Activated T-cell treated with anti-CD3 and anti-CD28 coated beads for 48 hours (primary cell): ENCODE measurements at regions not wholly inside any gene's neighbourhood (a gene's known extent, or its start where the extent isn't known, plus 50 kb on each side); places are given as distances from the start of the nearest gene placed in this dataset.

Experiments used
- DNase-seq: peaks from one replicate; pipeline ENCODE4 v3.0.0-alpha.2; 2020; ENCODE audit warnings: low read depth

DNA sequence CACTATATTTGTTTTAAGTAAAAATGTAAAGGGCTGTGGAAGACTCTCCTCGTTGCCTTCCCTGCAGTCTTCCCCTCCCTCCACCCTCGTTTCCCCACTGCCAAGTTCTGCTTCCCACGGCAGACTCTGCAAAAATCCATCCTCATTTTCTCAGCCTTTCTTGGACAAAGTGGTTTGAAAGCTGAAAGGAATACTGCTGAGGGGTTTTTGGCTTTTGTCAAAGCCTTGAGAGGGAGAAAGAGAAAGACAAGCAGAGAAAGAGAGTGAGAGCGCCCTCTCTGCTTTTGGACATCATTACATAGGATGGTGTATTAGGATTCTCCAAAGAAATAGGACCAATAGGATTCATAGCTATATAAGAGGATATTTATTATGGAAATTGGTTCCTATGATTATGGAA is 455.9 kb upstream of the SOX11 start:
- no peak for DNase-seq

GRCh38 chr2:5242751-5243150 is 449.4 kb upstream of the SOX11 start:
- no peak for DNase-seq

DNA sequence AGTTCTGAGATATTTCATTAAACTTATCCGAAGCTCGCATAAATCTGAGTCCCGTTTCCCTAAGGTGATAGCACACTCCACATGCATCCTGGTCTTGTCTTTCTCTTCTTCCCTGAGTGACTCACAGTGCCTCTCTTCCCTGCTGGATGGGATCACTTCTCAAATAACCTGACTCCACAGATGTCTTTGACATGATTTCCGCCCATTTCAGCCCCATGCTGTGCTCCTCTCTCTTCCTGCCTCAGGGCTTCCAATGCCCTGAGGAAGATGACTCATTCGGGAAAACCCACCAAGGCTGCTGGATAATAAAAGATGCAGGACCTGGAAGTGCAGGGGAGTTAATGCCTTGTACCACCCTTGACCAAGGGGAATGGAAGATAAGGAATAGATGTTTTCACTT is 441.7 kb upstream of the SOX11 start:
- DNase-seq, result no peak

- DNase-seq, result no peak
Measured at GRCh38 chr2:5253263-5253662, 438.9 kb upstream of the SOX11 start.

GRCh38 chr2:5254791-5255332 is 437.3 kb upstream of the SOX11 start:
- no peak for DNase-seq

- DNase-seq, result no peak
Measured at GRCh38 chr2:5263291-5263690, 428.9 kb upstream of the SOX11 start.

- DNase-seq, result no peak
Measured at GRCh38 chr2:5264361-5264760, 427.8 kb upstream of the SOX11 start.

- DNase-seq, result no peak
Measured at GRCh38 chr2:5285061-5285460, 407.1 kb upstream of the SOX11 start.

DNA sequence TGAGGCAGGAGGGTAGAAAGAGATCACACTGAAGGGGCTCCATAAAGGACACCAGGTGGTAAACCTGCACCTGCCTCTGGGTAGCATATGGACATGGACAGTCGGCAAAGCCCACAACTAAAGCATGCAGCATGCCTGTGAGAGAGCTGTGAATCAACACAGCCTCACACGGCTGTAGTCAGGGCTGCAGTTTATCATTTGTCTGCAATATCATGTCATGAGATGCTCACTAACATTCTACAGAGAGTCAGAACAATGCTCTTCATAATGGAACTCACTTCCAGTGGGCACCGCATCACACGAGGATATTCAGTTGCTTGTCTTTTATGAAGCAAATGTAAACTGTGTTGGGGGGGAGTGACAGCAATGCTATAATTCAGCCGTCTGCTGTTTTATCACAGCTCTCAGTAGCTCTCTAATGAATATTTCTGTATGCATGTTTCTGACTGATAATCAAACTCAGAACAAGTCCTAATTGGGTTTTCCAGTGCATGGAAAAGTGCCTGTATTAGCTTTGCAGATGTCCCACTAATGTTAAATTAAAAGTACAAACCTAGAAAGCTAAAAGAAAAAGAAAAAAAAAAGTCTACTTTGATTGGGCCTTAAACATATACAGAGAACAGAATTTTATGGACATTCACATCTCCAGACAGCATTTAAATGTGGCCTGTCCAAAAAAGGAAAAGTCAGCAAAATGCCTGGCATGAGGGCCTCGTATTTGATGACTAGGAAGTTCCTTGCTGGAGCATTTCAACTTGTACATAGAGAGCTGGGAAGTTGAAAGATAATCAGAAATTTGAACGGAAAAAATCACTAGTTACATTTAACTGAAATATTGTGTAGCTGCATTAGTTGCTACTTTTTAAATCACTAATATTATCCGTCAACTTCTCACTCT is 406.1 kb upstream of the SOX11 start:
- DNase-seq, result no peak

DNA sequence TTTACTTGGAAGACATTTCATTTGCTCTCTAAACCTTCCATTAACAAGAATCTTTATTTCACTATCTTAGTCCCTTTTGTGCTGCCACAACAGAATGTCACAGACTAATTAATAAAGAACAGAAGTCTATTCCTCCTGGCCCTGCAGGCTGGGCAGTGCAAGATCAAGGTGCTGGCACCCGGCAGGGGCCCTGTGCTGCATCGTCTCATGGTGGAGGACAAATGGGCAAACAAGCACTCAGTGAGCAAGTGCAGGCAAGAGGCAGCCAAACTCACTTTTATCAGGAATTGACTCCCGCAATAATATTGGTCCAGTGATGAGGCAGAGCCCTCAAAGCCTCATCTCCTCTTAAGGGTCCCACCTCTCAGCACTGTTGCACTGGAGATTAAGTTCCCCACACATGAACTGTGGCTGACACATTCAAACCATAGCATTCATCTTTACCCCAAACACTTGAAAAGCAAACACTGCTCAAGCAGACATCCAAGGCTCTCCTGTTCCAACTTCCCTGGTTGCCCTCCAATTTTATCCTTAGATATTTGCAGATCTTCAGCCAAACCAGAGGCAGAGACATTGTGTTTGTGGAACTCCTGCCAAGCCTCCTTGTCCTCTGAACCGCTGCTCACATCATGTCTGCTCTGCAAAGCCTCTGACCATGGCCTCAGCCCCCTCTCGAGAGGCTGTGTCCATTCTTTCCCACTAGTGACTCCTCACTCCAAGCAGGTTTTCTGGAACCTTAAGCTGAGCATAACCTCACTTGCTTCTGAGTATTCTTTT is 404.4 kb upstream of the SOX11 start:
- no peak for DNase-seq

- no peak for DNase-seq
Measured at GRCh38 chr2:5290900-5291546, 401.2 kb upstream of the SOX11 start.

- DNase-seq, result no peak
Measured at GRCh38 chr2:5304640-5305039, 387.5 kb upstream of the SOX11 start.

GRCh38 chr2:5315041-5315440 is 377.1 kb upstream of the SOX11 start:
- DNase-seq, result no peak

DNA sequence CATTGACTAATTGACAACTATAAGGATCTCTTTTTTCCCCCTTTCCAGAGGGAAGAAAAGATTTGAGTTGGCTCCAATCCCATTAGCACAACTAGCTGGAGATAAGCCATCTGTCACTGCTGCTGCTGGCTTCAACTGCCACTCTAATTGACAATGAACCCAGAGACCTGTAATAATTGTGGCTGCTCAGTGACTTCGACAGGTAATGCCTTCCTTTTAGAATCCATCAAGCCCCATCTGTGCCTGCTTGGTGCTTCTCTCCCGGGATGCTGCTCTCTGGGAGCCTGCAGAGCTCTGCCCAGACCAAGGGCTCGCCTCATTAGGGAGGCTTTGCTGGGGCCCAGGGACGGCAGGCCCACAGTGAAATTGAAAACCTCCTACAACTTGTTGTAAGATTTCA is 376.7 kb upstream of the SOX11 start:
- no peak for DNase-seq

GRCh38 chr2:5316001-5316490 is 376.1 kb upstream of the SOX11 start:
- DNase-seq, result no peak

DNA sequence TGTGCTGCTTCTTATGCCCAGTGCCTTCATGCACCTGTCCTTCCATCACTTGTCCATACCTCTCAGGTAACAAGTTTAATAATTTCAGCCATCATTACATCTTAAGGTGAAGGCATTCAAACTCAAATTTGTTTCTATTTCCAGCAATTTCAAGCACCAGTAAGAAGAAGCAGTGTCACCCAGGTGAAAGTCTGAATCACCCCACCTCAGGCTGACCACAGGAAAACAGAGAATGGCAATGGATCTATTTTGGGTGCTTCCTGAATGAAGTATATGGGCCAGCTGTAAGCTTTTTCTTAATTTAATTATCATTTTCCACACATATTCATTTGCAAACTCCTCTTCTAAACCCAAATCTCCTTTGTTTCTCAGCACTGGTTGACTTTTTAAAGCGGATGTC is 372.7 kb upstream of the SOX11 start:
- DNase-seq, result no peak

GRCh38 chr2:5322396-5322795 is 369.8 kb upstream of the SOX11 start:
- no peak for DNase-seq

DNA sequence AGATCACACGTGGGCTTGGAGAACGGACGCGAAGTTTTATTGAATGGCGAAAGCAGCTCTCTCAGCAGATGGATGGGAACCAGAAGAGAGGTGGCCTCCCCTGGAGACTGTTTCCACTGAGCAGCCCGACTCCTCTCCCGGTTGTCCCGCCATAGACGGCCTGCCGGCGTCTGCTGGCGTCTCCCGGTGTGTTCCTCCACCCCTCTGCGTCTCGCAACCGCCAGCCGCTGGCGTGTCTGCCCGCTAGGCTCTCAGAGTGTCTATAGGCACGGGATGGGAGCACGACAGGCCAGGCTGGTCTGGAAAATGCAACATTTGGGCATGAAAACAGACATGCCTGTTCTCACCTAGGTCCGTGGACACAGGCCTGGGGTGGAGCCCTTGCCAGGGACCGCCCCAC is 366.7 kb upstream of the SOX11 start:
- DNase-seq, result no peak

DNA sequence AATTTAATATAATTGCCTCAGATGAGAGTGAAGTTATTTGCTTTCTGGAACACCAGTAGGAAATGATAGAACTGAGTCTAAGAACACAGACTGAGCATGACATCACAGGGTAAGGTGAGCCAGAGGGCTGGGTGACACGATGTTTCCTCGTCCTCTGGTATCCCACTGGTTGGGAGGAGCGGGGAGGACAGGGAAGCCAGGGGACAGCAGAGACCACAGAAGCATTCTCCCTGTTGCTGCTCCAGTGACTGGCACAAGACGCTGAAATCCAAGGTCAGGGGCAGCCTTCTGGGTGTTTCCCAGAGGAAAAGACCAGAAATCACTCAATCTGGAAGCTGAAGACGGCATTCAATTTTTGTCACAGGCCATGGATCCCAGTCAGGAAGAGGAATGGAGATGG is 363.4 kb upstream of the SOX11 start:
- no peak for DNase-seq

DNA sequence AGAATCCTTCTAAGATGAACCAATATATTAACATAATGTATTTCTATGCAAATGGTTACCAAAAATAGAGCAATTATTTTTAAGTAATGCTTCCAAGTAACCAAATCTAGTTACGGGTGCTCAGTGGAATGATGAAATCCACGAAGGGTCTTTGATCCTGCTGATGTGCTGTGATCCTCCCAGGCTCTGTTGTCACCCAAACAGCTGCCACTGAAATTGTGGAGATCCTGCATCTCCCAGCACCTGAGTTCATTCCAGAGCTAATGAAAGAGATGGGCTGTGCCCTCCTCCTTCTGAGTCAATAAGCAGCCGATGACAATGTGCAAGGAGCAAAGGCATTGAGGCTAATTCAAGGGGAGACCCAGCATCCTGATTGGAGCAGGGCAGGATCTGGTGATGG is 362.4 kb upstream of the SOX11 start:
- DNase-seq, result no peak

- DNase-seq, result no peak
Measured at GRCh38 chr2:5330961-5331360, 361.2 kb upstream of the SOX11 start.

- DNase-seq, result no peak
Measured at GRCh38 chr2:5332925-5333324, 359.3 kb upstream of the SOX11 start.
